Gastrocnemius medialis (tissue), 4 donors: ENCODE measurements at regions not wholly inside any gene's neighbourhood (a gene's known extent, or its start where the extent isn't known, plus 50 kb on each side); places are given as distances from the start of the nearest gene placed in this dataset.

Source experiments
- CTCF ChIP-seq, 5 experiments: fragments of 450-650 bp in 3 of 5; fragments of 200-600 bp in 2 of 5; sonication (generic) in 2 of 5; IDR thresholded peaks in 4 of 5; conservative IDR thresholded peaks in 1 of 5; 1 replicate in 4 of 5; 2 replicates in 1 of 5; pipeline ENCODE4 v1.5.1; 2016 to 2019; ENCODE audit warnings: antibody characterized with exemption in 5 of 5, mild to moderate bottlenecking in 3 of 5, moderate library complexity in 3 of 5
- POLR2A ChIP-seq, 2 donors: fragments of 450-650 bp; IDR thresholded peaks; one replicate each; pipeline ENCODE4 v1.6.1; 2017; ENCODE audit warnings: antibody characterized with exemption in 2 of 2, mild to moderate bottlenecking in 2 of 2, moderate library complexity in 2 of 2

- TF ChIP-seq CTCF (IDR thresholded peaks at IDR 0.05 in 4 of 5, conservative IDR thresholded peaks at IDR 0.05 in 1 of 5) (no peak), POLR2A (IDR thresholded peaks at IDR 0.05) (no peak)
These were observed 334.8 kb downstream of the MAF start for GRCh38 chr16:79265701-79266100.
